CD4-positive, alpha-beta T cell treated with Interleukin-17A for 4 hours (primary cell): ENCODE measurements at regions not wholly inside any gene's neighbourhood (a gene's known extent, or its start where the extent isn't known, plus 50 kb on each side); places are given as distances from the start of the nearest gene placed in this dataset.
"Not testable (repeated sequence)": the region's sequence is repeated elsewhere in the genome, so short reads cannot be mapped to it uniquely, and the experiment has no call there.

Experiments
- DNase-seq: peaks from one replicate; pipeline ENCODE4 v3.0.0-alpha.2; 2020; ENCODE audit warnings: mixed read lengths

DNA sequence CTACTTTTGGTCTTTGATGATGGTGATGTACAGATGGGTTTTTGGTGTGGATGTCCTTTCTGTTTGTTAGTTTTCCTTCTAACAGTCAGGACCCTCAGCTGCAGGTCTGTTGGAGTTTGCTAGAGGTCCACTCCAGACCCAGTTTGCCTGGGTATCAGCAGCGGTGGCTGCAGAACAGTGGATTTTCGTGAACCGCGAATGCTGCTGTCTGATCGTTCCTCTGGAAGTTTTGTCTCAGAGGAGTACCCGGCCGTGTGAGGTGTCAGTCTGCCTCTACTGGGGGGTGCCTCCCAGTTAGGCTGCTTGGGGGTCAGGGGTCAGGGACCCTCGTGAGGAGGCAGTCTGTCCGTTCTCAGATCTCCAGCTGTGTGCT lies 56.6 kb upstream of the TNFAIP8 start:
- DNase-seq, result not testable (repeated sequence)

DNA sequence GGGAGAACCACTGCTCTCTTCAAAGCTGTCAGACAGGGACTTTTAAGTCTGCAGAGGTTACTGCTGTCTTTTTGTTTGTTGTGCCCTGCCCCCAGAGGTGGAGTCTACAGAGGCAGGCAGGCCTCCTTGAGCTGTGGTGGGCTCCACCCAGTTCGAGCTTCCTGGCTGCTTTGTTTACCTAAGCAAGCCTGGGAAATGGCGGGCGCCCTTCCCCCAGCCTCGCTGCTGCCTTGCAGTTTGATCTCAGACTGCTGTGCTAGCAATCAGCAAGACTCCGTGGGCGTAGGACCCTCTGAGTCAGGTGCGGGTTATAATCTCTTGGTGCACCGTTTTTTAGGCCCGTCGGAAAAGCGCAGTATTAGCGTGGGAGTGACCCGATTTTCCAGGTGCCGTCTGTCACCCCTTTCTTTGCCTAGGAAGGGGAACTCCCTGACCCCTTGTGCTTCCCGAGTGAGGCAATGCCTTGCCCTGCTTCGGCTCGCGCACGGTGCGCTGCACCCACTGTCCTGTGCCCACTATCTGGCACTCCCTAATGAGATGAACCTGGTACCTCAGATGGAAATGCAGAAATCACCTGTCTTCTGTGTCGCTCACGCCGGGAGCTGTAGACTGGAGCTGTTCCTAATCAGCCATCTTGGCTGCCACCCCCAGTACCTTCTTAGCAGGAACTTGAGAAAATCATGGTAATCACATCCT lies 56.1 kb upstream of the TNFAIP8 start:
- DNase-seq, result peak; percentile 78

DNA sequence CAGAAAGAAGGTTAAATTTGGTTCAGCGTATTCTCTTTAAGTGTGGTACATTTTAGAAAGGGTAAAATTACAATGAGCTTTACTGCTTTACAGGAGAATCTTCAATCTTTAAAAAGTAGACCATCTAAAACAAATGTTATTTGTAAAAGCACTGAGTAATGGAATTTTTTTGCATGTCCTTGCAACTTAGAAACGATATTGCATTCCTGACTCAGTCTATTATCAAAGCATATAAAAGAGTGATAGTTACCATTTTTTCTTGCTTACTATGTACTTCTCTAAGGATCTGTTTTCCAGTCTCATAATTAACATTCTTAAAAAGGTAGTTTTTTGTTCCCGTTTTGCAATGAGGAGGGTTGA lies 55.5 kb upstream of the TNFAIP8 start:
- DNase-seq, result no peak

DNA sequence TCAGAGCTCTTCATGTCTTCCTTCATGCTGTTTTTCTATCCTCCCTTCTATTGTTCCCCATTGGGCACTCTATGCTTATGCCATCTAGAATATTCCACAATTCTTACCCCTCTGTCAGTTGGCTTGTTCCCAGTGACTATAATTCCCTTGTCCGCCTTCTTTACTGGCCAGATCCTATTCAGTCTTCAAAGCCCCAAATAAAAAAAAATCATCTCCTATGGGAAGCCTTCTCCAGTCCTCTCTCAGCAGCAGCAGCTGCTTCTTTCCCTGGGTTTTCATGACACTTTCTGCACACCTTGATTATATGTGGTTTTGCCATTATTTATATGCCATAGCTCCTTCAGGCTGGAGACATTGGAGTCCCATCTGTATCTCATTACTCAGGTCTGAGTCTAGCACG lies 54.6 kb upstream of the TNFAIP8 start:
- DNase-seq, result no peak

DNA sequence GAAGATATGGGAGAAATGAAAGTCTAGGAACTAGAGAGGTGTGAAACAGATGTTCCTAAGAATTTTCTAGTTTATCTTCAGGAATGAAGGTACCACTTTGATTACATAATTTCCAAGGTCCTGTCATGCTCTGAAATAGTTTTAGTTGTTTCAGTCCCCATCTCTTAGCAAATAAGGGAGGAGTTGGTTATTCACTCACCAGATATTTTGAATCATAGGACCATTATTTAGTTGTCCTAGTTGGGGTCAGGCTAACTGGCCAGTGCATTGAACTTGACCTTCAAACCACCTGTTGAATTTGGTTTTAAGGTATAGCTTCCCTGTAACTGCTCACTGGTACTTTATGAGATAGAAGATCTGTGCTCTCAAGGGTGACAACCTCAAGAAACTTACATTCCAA lies 53.9 kb upstream of the TNFAIP8 start:
- DNase-seq, result no peak

DNA sequence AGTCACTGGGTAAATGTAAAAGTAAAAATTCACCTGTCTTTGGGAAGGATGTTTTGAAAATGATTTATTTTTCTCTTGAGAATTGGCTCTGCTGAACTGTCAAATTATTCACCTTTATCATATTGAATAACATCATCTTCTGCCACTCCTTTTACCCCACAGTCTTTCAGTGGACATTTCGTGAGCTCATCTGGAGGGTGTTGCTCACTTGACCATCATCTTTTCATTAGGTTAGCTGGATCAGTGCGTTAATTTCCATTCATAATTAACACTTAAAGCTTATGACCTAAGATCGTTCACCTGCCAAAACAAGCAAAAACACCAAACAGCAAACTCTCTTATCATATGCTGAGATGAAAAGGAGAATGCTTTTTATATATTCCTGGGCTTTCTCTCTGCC lies 53.4 kb upstream of the TNFAIP8 start:
- no peak for DNase-seq

DNA sequence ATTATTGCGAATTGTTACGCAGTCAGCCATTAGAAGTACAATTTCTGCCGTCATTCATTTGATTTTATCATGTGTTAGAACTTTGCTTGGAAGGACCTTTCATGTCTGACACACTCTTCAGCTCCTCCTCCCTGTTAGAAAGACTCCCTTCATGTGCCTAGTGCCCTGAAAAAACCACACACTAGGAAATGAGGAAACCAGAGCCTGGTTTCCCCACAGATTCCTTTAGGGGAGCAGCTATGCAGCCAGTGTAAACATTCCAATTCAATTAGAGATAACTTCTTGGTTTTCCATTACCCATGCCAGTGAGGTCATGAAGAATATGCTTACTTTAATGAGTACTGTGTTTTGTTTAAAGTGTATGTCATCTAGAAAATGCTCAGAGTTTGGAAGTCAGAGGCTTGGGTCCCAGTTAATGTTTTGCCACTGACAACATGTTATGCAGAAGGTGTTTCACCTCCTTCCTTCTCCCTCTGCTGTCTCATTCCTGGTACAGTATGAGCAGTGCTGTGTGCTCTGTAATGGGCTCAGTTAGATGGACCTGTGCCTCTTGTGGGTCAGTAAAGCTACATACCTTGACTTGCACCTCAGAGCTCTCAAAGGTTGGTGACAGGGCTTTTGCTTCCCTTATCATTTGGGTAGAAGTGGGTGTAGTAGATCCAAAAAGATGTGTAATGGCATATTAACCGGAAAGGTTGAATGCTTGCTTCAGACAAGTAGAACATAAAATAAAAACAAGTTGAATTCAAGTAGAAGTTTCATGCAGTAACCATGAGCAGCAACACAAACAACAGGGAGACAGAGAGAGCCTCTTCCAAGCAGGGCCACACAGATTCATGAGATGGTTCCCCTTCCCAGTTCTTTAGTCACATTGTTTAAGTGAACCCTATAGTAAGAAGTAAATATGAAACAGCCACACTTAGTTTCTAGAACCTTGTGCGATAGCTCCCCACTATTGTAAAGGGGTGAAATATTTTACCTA lies 52.6 kb upstream of the TNFAIP8 start:
- no peak for DNase-seq

DNA sequence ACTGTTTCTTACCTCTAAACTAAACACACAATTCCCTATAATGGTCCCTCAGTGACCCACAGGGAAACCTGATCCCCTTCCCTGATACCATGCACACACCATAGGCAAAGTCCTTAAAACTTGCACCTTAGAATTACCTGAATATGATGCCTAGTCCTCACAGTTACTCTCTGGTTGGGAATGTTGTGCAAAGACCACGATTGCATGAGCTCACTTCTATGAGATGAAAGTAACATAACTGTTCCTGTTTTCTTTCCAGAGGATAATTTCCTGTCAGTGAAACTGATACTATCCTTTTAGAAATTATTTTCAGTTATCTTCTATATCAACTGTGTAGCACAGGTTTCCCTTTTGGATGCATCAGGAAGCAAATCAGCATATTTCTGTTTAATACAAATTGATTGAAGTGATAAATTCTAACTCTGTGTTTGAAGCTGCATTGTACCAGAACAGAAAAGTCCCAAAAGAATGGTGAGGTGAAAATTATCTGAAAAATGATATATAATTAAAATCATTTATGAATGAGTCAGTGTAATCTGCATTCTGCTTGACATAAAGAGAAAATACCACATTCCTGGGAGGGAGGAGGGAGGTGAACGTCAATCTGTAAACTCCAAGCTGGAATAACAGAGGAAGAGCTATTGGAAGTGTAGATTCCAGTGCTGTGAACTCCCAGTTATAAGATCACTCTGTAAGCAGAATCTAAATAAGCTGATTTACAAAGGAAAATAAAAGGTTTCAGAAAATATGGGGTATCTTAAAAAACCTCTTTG lies 51.2 kb upstream of the TNFAIP8 start:
- no peak for DNase-seq
